HG03039 (cell line): ENCODE measurements at regions not wholly inside any gene's neighbourhood (a gene's known extent, or its start where the extent isn't known, plus 50 kb on each side); places are given as distances from the start of the nearest gene placed in this dataset.
"Not testable (repeated sequence)": the region's sequence is repeated elsewhere in the genome, so short reads cannot be mapped to it uniquely, and the experiment has no call there.

Experiments
- ATAC-seq: cut with Tn5 transposase; IDR thresholded peaks from one replicate; pipeline ENCODE4 v1.9.1; 2021; ENCODE audit warnings: mild to moderate bottlenecking, moderate library complexity; ENCODE audit not compliant: unreplicated experiment

DNA sequence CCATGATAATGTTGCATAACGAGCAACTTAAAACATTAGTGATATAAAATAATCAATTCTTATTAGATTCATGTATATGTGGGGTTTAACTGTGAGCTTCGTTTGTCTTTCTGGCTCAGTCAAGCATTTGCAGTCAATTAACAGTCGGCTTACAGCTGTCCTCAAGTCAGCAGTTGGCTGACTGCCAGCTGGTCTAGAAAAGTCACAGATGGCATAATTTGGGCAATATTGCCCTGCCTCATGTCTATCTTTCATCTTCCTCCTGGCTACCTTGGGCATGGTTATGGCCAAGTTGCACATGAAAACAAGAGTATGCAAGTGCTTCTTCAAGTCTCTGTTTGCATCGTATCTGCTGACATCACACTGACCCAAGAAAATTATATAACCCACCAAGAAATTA, 186.1 kb upstream of the ZWINT start:
- no peak for ATAC-seq

DNA sequence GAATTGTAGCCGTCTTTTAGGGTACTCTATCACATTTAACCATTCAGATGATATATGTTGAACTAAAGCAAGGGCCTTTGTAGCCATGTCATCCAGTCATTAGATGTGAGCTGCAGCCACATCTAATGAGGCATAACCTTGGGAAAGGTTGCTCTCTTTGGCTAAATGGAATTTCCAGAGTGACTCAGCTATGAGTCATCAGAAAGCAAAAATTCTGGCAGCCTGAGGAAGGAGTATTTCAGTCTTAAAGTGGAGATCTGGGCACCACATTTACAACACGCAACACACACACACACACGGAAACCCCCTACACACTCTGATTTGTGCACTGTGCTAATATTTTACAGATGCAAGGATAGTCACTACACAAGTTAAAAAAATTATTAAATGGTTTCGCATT, 176.9 kb upstream of the ZWINT start:
- ATAC-seq = no peak

DNA sequence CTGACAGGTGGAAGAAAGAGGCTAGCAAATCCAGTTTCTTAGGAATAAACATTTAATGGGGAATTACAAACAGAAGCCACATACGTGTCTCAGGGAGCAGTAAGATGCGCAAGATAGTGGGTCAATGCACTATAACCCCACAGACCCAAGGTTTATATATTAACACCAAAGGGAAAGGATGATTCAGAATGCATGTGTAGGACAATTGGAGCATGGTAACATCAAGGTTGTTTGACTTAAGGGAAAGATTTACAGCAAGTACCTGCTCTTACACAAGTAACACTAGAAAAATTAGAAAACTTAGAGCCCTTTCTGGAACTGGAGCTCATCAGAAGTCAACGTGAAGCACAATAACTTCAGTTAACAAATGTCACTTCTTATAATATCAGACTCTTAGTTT, 161.1 kb upstream of the ZWINT start:
- no peak for ATAC-seq

DNA sequence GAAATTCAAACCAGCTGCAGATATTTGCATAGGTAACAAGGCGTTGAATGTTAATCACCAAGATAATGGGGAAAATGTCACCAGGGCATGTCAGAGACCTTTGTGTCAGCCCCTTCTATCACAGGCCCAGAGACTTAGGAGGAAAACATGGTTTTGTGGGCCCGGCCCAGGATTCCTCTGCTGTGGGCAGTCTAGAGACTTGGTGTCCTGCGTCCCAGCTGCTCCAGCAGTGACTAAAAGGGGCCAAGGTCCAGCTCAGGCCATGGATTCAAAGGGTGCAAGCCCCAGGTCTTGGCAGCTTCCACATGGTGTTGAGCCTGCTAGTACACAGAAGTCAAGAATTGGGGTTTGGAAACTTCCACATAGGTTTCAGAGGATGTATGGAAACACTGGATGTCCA, 147.5 kb upstream of the ZWINT start:
- ATAC-seq = no peak

DNA sequence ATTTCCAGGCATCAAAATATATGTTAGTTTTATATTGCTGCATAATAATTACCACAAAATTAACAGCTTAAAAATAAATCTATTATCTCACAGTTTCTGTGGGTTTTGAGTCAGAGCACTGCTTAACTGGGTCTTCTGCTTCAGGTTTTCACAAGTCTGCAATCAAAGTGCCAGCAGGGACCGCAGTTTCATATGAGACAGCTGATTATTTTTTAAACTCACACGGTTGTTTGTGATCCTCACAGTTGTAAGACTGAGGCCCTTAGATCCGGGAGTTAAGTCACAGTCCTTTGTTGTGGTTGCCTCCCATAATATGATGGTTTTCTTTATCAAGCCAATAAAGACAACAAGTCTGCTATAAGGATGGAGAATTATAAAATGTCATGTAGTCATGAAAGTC, 146.0 kb upstream of the ZWINT start:
- ATAC-seq = no peak

DNA sequence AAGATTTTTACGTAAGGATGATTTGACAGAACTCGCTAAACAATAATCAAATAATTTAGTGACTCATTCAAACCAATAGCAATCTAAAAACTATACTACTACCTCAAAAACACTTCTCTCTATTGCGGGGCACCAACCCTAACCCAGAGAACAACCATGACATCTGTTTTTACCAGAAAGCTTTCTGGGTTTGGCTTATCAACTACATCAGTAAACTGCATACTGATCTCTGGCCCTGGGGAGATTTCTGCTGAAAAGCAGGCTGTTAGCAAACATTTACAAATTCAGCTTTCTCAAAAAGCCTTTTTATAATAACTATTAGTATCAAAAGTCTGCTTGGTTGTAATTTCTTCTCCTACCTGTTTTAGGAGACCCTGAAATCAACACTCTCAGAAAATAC, 144.5 kb upstream of the ZWINT start:
- ATAC-seq = no peak

DNA sequence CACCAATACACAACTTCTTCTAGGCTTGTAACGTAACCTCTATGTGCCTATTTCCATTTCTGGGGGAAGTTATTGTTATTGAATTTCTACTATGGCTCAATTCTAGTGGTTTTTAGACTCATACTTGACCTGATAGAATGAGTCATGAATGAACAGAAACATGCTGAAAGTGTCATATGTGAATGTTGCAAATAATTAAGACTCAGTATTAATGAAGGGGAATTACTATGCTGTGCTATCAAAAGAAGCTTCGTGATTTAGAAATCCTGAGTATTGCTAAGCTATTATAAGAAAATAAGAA, 135.1 kb upstream of the ZWINT start:
- ATAC-seq = no peak

DNA sequence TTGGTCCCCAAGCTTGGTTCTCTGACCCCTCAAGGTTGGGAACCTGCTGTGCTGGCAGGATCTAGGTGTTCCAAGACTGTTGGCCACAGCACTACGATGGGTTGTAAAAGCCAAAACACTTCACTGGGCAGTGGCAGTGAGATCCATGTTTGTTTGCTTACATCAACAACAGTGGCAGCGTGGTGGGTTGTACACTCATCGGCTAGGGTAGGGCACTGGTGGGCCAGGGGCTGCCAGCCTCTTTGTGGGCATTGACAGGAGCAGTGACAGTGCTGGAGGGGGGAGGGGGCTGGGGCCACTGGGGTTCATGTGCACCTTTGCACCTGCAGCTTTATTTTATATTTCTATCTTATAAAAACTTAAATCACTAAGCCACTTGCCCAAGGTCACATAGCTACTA, 126.7 kb upstream of the ZWINT start:
- ATAC-seq = no peak

DNA sequence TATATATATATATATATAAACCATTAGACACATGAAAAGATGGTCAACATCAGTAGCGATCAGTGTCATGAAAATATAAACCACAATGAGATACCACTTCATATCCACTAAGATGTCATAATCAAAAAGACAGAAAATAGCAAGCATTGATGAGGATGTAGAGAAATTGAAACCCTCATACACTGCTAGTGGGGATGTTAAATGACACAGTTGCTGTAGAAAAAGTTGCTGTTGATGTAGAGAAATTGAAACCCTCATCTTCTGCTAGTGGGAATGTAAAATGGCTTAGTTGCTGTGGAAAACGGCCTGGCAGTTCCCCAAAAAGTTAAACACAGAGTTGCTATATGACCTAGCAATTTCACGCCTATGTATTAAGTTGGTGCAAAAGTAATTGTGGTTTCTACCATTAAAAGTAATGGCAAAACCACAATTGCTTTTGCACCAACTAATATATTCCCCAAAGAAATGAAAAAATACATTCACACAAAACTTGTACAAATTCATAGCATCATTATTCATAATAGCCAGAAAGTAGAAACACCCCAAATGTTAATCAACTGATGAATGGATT, 120.5 kb upstream of the ZWINT start:
- ATAC-seq = no peak

DNA sequence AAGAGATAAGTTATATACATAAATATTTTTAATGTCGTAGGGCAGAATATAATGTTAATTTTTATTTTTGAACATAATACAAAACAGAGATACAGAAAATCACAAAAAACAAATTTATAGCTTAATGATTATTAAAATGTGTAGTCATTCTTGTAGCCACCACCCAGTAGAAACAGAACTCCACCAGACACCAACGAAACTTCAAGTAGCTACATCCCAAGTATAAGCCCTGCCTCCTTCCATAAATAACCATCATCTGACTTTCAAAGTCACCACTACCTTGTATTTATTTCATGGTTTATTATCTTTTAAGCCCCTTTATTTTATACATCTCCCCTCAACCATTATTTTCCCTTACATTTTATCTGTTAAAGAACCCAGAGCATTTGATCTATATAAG, 111.9 kb upstream of the ZWINT start:
- ATAC-seq = no peak

DNA sequence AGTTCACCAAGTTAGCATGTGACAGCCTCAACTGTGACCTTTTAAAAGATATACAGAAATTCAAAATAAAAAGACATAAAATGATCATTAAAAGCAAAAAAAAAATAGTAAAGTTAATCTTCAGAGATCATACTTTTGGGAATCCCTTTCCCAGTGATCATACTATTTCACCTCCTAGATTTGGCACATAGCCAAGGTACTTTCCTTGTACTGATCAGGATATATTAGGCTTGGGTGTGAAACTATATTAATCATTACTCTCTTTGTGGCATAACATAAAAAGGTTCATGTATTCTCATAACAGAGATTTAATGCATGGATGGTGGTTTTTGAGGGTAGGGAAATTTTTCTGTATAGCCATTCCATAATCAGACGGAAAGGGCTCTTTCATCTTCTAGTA, 109.6 kb upstream of the ZWINT start:
- ATAC-seq = no peak

DNA sequence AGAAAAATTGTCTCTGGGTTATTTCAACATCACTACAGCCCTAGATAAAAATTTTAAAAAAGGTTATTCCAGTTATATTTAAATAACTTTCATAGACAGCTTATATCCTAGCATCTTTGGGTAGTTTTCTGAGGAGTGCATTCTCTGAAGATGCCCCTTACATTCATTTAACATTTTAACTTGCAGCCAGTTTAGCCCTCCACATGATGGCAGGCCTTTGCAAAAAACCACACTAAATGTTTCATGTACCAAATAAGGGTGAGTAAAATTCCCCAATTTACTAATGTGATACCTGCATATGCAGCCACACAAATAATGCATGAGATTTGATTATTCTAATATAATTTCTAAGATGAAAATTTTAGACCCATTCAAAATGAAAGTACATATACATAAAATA, 108.4 kb upstream of the ZWINT start:
- ATAC-seq = no peak

DNA sequence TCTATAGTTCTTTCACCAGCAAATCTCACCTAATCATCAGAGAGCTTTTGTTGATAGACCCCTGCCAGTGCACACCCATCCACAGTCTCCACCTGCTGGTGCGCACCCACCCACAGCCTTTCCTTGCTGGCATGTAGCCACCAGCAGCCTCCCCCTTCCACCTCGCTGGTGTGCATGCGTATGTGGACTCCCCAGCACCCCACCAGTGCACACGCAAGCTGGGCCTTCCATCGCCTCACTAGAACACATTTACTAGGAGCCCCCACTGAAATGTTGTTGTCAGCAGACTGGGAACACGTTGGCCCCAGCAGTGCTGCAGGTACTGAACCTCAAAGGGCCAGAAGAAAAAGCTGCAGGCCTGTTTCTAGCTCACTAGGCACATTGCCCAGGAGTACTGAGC, 104.9 kb upstream of the ZWINT start:
- no peak for ATAC-seq

DNA sequence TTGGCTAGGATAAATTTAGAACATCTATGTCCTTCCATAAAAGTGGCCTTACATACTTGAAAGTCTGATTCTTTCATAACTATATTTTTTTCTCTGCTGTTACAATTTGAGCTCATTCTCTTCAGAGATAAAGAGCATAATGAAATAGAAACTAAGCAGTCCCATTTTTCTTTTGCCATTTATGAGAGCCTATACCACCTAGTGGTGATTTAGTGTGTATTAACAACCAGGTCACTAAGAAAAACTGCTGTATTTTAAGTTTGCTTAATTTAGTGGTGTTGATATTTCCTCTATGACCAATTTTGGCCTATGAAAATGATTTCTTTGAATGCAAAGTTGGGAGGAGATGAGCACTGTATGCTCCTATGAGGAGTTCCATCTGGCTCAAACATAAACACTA, 88.7 kb upstream of the ZWINT start:
- ATAC-seq = no peak

DNA sequence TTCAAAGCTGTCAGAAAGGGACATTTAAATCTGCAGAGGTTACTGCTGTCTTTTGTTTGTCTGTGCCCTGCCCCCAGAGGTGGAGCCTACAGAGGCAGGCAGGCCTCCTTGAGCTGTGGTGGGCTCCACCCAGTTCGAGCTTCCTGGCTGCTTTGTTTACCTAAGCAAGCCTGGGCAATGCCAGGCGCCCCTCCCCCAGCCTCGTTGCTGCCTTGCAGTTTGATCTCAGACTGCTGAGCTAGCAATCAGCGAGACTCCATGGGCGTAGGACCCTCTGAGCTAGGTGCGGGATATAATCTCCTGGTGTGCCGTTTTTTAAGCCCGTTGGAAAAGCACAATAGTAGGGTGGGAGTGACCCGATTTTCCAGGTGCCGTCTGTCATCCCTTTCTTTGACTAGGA, 86.6 kb upstream of the ZWINT start:
- not testable (repeated sequence) for ATAC-seq

DNA sequence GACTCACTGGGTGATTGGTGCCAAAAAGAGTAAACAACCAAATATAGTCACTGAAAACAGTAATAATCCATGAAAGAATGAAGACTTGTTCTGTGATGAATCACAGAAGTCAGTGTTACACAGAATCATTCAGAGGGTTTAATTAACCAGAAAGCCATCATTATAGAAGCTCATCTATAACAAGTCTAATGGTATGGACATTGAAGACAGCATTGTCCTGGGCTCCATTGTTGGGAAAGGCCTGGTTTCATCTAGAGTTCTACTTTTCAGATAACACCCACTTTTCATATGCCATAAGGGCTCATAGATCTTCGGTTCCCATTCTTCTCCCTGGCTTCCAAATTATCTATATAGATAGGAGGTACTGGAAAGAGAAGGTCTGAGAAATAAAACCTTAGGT, 80.3 kb upstream of the ZWINT start:
- ATAC-seq = not testable (repeated sequence)
